HepG2 (cell line): ENCODE measurements at regions not wholly inside any gene's neighbourhood (a gene's known extent, or its start where the extent isn't known, plus 50 kb on each side); places are given as distances from the start of the nearest gene placed in this dataset.

Experiments
- ELF4 ChIP-seq: sonication (generic); formaldehyde crosslinking; IDR thresholded peaks from 2 replicates; pipeline ENCODE4 v1.5.0; 2020; ENCODE audit warnings: missing genetic modification reagents, mild to moderate bottlenecking, moderate library complexity, borderline replicate concordance
- ZNF337 ChIP-seq: sonication (generic); formaldehyde crosslinking; IDR thresholded peaks from 2 replicates; pipeline ENCODE4 v1.5.1; 2020; ENCODE audit warnings: missing genetic modification reagents, low read depth, mild to moderate bottlenecking, borderline replicate concordance
- ZNF513 ChIP-seq: sonication (generic); formaldehyde crosslinking; conservative IDR thresholded peaks from 2 replicates; pipeline ENCODE4 v1.5.0; 2020; ENCODE audit warnings: missing genetic modification reagents
- ZSCAN30 ChIP-seq: sonication (generic); formaldehyde crosslinking; IDR thresholded peaks from 2 replicates; pipeline ENCODE4 v1.5.0; 2020; ENCODE audit warnings: mild to moderate bottlenecking, missing genetic modification reagents

GRCh38 chr3:88810455-88810854 is 297.0 kb upstream of the EPHA3 start:
- TF ChIP-seq ZNF337 (CRISPR knock-in tag) (no peak), ZSCAN30 (CRISPR knock-in tag) (no peak), ELF4 (no peak), ZNF513 (CRISPR knock-in tag) (no peak)
